Thymus (tissue), 11 donors: ENCODE measurements at regions not wholly inside any gene's neighbourhood (a gene's known extent, or its start where the extent isn't known, plus 50 kb on each side); places are given as distances from the start of the nearest gene placed in this dataset.

Source experiments
- DNase-seq, 9 donors: peaks; one replicate each; pipeline ENCODE4 v3.0.0-alpha.2; 2013; ENCODE audit warnings: low spot score in 9 of 9, low read depth in 6 of 9, missing footprints in 1 of 9
- H3K27ac ChIP-seq, 2 donors: one replicate each; pipeline ENCODE4 v1.5.1; 2013; ENCODE audit warnings: control low read depth in 1 of 2, low read depth in 1 of 2, low read length in 1 of 2, mild to moderate bottlenecking in 1 of 2, moderate library complexity in 1 of 2
- H3K27me3 ChIP-seq, 2 donors: one replicate each; pipeline ENCODE4 v1.5.1; 2013; ENCODE audit warnings: low read length in 1 of 2; ENCODE audit not compliant: control insufficient read depth in 2 of 2, insufficient read depth in 1 of 2
- H3K36me3 ChIP-seq, 2 donors: one replicate each; pipeline ENCODE4 v1.5.1; 2013; ENCODE audit warnings: low read length in 1 of 2, mild to moderate bottlenecking in 1 of 2, moderate library complexity in 1 of 2; ENCODE audit not compliant: control insufficient read depth in 2 of 2, insufficient read depth in 2 of 2
- H3K4me1 ChIP-seq, 2 donors: one replicate each; pipeline ENCODE4 v1.5.1; 2013; ENCODE audit warnings: low read length in 2 of 2; ENCODE audit not compliant: control insufficient read depth in 2 of 2, insufficient read depth in 2 of 2
- H3K4me3 ChIP-seq, 2 donors: one replicate each; pipeline ENCODE4 v1.5.1; 2013; ENCODE audit warnings: low read length in 2 of 2, control low read depth in 1 of 2, mild to moderate bottlenecking in 1 of 2
- H3K9me3 ChIP-seq, 2 donors: one replicate each; pipeline ENCODE4 v1.5.1; 2013; ENCODE audit warnings: low read length in 1 of 2, mild to moderate bottlenecking in 1 of 2; ENCODE audit not compliant: control insufficient read depth in 2 of 2, insufficient read depth in 1 of 2
- WGBS: extraction: QIAGEN DNeasy Blood & Tissue Kit; methylation state at CpG from one replicate; pipeline ENCODE4 v1.1.7; 2013; 5-methylcytosine and 5-hydroxymethylcytosine counted together
- donor health status: healthy.

DNA sequence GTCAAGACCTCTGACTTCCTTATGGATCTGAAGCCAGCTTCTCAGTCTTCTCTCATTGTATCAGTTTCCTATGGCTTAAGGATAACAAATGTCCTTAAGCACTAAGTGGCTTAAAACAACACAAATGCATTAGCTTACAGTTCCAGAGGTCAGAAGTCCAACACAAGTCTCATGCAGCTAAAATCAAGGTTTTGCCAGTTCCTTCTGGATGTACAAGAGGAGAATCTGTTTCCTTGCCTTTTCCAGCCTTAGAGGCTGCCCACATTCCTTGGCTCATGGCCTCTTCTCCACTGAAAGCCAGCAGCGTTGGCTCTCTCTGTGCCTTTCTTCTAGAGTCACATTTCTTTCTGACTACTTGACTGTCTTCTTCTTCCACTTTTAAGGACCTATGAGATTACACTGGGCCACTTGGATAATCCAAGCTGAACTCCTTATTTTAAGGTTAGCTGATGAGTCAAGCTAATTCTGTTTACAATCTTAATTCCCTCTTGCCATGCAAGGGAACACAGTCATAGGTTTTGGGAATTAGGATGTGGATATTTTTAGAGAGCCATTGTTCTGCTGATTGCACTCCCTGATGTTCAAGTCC is 179.0 kb downstream of the BCAS1 start:
- WGBS = 97% methylated on average over 1 of the region's 1 CpG
- no peak overlapping the region for H3K4me3 ChIP-seq
- H3K4me1 ChIP-seq = peaks cover 4 to 12% of the 10 kb centered on the region in 2 donors
- H3K27me3 ChIP-seq = no peaks in the 10 kb centered on the region
- no peaks in the 10 kb centered on the region for H3K9me3 ChIP-seq
- no peak for DNase-seq
- no peaks in the 10 kb centered on the region for H3K36me3 ChIP-seq
- no peak overlapping the region for H3K27ac ChIP-seq

DNA sequence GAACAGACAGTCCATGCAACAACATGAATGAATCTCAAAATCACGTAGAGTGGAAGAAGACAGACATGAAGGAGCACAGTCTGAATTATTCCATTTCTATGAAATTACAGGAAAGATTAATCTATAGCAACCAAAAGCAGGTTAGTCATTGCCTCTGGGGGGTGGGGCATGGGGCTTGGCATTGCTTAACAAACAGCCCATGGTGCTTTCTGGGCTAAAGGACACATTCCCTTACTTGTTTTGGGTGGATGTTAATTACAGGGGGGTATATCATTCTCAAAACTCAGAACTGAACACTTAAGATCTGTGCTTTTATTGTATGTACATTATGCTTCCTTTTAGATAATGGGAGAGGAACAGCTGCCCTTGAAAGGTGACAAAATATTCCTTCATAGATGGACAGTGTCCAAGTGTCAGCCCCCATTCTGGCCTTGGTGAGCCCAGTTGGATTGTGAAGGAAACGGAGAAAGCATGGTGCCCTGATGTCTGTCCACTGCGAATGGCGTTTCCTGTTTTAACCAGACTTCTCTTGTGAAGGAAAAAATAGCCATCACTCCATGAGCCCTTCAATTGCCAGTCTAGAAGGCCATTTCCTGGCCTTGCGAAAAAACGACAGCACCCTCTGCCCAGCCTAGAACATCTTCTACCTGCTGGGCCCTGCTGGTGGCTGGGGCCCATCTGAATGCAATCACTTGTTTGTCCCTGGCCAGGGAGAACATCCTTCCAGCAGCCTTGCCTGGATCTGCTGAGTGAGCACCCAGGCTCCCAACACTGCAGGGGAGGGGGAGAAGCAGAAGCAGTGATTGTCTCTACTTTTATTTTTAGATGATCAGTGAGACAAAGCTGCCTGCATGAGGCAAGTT is 179.7 kb downstream of the BCAS1 start:
- WGBS = 98% methylated on average over 6 of the region's 6 CpGs
- no peak overlapping the region for H3K27ac ChIP-seq
- no peaks in the 10 kb centered on the region for H3K9me3 ChIP-seq
- no peaks in the 10 kb centered on the region for H3K27me3 ChIP-seq
- DNase-seq = no peak
- peaks cover 4 to 12% of the 10 kb centered on the region in 2 donors for H3K4me1 ChIP-seq
- H3K36me3 ChIP-seq = no peaks in the 10 kb centered on the region
- no peak overlapping the region for H3K4me3 ChIP-seq

DNA sequence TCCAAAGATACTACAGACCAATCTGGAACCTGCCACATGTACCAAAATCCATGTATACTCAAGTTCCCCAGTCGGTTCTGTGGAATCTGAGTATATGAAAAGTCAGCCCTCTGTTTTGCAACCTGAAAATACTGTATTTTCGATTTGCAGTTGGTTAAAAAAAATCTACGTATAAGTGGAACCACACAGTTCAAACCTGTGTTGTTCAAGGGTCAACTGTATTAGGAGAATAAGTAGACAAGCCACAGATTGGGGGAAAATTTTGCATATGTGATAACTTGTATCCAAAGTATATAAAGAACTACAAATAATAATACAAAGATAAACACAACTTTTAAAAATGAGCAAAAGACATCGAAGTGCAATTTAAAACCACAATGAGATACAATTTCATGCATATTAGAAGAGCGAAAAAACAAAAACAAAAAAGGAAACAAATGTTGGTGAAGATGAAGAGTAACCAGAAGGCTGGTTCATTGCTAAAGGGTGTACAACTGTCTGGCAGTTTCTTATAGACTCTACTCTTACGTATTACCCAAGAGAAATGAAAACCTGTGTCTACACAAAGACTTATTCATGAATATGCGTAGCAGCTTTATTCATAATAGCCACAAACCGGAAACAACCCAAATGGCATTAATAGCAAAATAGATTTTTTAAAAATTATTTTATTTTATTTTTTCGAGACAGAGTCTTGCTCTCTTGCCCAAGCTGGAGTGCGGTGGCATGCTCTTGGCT is 180.8 kb downstream of the BCAS1 start:
- no peak overlapping the region for H3K27ac ChIP-seq
- no peak for DNase-seq
- no peaks in the 10 kb centered on the region for H3K27me3 ChIP-seq
- H3K36me3 ChIP-seq = no peaks in the 10 kb centered on the region
- 97% methylated on average over 10 of the region's 10 CpGs for WGBS
- no peak overlapping the region for H3K4me3 ChIP-seq
- H3K9me3 ChIP-seq = no peaks in the 10 kb centered on the region
- H3K4me1 ChIP-seq = peaks cover 4 to 17% of the 10 kb centered on the region in 2 donors

DNA sequence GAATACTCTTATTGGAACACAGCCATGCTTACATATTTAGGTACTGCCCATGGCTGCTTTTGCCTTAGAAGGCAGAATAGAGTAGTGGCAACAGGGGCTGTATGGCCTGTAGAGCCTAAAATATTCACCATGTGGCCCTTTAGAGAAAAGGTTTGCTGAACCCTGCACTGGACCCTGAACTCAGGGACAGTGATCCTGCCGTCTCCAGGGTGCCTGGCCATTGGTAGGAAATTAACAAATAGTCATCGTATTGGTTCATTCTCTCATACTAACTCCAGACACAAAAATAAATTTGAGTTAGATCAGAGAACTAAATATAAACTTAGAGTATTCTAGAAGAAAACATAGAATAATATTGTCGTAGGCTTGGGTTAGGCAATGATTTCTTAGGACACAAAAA is 181.4 kb downstream of the BCAS1 start:
- 97% methylated on average over 3 of the region's 3 CpGs for WGBS
- Histone ChIP-seq H3K4me1 (peaks cover 4 to 22% of the 10 kb centered on the region in 2 donors), H3K4me3 (no peak overlapping the region), H3K36me3 (no peaks in the 10 kb centered on the region), H3K9me3 (no peaks in the 10 kb centered on the region), H3K27me3 (no peaks in the 10 kb centered on the region), H3K27ac (no peak overlapping the region)
- DNase-seq = no peak

DNA sequence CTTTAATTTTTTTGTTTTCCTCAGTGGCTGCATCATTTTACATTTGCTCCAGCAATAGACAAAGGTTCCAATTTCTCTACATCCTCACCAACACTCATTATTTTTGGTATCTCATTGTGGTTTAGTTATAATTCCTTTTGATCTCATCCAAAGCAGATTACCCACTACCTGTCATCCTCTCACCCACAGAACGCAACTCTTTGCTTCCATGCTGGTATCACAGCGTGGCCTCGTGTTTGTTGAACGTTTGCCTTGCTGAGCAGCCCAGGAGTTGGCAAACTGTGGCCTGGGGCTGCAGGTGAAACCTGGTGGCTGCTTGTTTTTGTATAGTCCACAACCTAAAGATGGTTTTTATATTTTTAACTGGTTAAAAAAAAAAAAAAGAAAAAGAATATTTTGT is 181.9 kb downstream of the BCAS1 start:
- 27% methylated on average over 4 of the region's 4 CpGs for WGBS
- H3K36me3 ChIP-seq = no peaks in the 10 kb centered on the region
- no peaks in the 10 kb centered on the region for H3K9me3 ChIP-seq
- no peaks in the 10 kb centered on the region for H3K27me3 ChIP-seq
- H3K4me1 ChIP-seq = peaks cover 4 to 22% of the 10 kb centered on the region in 2 donors
- H3K27ac ChIP-seq = no peak overlapping the region
- no peak for DNase-seq
- H3K4me3 ChIP-seq = no peak overlapping the region

DNA sequence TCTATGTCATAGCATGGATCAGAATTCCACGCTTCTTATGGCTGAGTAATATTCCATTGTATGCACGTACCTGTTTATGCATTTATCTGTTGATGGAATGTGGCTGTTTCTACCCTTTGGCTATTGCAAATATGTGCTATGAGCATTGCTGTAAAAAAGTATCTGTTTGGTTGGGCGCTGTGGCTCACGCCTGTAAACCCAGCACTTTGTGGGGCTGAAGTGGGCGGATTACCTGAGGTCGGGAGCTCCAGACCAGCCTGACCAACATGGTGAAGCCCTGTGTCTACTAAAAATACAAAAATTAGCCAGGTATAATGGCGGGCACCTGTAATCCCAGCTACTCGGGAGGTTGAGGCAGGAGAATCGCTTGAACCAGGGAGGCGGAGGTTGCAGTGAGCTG is 182.4 kb downstream of the BCAS1 start:
- no peak overlapping the region for H3K4me3 ChIP-seq
- no peaks in the 10 kb centered on the region for H3K27me3 ChIP-seq
- no peaks in the 10 kb centered on the region for H3K36me3 ChIP-seq
- H3K4me1 ChIP-seq = peaks cover 0 to 18% of the 10 kb centered on the region in 2 donors
- DNase-seq = no peak
- 98% methylated on average over 10 of the region's 10 CpGs for WGBS
- H3K9me3 ChIP-seq = no peaks in the 10 kb centered on the region
- H3K27ac ChIP-seq = no peak overlapping the region

DNA sequence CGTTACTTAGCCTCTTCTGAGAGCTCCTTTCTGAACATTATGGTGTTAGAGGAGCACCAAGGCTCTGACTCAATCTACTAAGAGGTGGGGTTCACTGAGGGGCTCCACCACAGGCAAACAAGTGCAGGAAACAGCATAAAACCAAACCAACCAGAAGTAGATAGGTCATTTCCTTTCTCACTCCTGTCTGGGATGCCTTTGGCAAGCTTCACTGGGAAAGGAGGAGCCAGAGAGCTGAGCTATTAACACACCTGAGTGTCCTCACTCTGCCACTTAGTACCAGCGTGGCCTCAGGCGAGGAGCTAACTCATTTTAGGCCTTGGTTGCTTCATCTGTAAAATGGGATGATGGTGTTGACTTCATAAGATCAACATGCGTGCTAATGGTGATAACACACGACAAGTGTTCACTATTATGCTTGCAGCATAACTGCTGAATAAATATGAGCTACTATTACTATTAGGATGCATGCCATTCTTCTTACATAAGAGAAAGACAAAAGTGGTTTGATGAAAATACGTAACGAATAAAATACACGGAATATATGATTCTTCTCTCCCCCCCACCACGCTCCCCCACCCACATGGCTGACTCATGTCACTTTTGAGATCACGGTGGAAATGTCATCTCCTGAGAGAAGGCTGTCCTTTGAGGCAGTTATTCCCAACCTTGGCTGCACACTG is 185.4 kb downstream of the BCAS1 start:
- no peak overlapping the region for H3K4me3 ChIP-seq
- WGBS = 89% methylated on average over 10 of the region's 10 CpGs
- no peaks in the 10 kb centered on the region for H3K9me3 ChIP-seq
- H3K4me1 ChIP-seq = peaks cover 0 to 15% of the 10 kb centered on the region in 2 donors
- peak in 1 of 9 donors; percentile 45 for DNase-seq
- H3K27ac ChIP-seq = peak overlapping the region in 1 of 2 donors; percentile 31
- no peaks in the 10 kb centered on the region for H3K36me3 ChIP-seq
- H3K27me3 ChIP-seq = no peaks in the 10 kb centered on the region

DNA sequence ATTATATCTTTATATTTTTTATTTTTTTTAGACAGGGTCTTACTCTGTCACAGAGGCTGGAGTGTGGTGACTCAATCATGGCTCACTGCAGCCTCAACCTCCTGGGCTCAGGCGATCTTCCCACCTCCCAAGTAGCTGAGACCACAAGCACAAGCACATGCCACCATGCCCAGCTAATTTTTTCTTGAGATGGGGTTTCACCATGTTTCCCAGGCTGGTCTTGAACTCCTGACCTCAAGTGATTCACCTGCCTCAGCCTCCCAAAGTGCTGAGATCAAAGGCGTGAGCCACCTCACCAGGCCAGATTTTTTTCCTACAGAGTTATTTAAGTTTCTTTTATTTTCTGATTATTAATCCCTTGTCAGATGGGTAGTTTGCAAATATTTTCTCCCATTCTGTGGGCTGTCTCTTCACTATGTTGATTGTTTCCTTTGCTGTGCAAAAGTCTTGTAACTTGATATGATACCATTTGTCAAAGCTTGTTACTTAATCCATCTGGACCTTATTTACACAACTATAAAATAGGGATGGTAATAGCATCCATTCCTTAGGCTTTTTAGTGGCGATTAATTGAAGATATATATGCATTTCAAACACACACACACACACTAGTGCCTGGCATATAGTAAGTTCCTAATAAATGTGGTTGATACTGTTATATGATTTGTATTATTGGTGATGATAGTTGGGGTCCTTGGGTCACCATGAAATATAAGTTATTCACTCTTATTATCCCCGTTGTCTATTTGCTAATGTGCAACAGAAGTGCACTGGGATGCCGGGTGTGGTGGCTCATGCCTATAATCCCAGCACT is 187.1 kb downstream of the BCAS1 start:
- H3K27ac ChIP-seq = no peak overlapping the region
- H3K4me1 ChIP-seq = peaks cover 0 to 14% of the 10 kb centered on the region in 2 donors
- DNase-seq = no peak
- 96% methylated on average over 5 of the region's 5 CpGs for WGBS
- no peaks in the 10 kb centered on the region for H3K27me3 ChIP-seq
- H3K36me3 ChIP-seq = no peaks in the 10 kb centered on the region
- no peaks in the 10 kb centered on the region for H3K9me3 ChIP-seq
- no peak overlapping the region for H3K4me3 ChIP-seq
